Loucy (cell line): ENCODE measurements at regions not wholly inside any gene's neighbourhood (a gene's known extent, or its start where the extent isn't known, plus 50 kb on each side); places are given as distances from the start of the nearest gene placed in this dataset.
A peak's percentile ranks its signal among the peaks of the same experiment; 100 is the strongest.

Experiments
- H2AFZ ChIP-seq: fragments of 200-600 bp; sonication (generic); 2 replicates; pipeline ENCODE4 v1.6.0; 2016; ENCODE audit warnings: antibody characterized with exemption, mild to moderate bottlenecking, low read length, moderate library complexity
- H3F3A ChIP-seq: fragments of 200-600 bp; 2 replicates; pipeline ENCODE4 v1.6.0; 2016; ENCODE audit warnings: antibody characterized with exemption, low read depth, mild to moderate bottlenecking
- H3K27me3 ChIP-seq: fragments of 200-600 bp; sonication (generic); 2 replicates; pipeline ENCODE4 v1.6.1; 2014; ENCODE audit warnings: low read length, mild to moderate bottlenecking; ENCODE audit not compliant: insufficient read depth, poor library complexity, severe bottlenecking
- H3K36me3 ChIP-seq: fragments of 200-600 bp; sonication (generic); 2 replicates; pipeline ENCODE4 v1.6.1; 2016; ENCODE audit warnings: low read length; ENCODE audit not compliant: insufficient read depth
- H3K4me1 ChIP-seq: fragments of 200-600 bp; sonication (generic); 2 replicates; pipeline ENCODE4 v1.5.1; 2014; ENCODE audit warnings: low read length, mild to moderate bottlenecking; ENCODE audit not compliant: insufficient read depth, poor library complexity, severe bottlenecking
- H3K4me2 ChIP-seq: fragments of 200-600 bp; sonication (generic); 2 replicates; pipeline ENCODE4 v1.6.0; 2014; ENCODE audit warnings: antibody characterized with exemption, low read length, low read depth, mild to moderate bottlenecking; ENCODE audit not compliant: poor library complexity, severe bottlenecking
- H3K4me3 ChIP-seq: fragments of 200-600 bp; sonication (generic); 2 replicates; pipeline ENCODE4 v1.5.1; 2014; ENCODE audit warnings: low read length, mild to moderate bottlenecking, mixed read lengths; ENCODE audit not compliant: poor library complexity, severe bottlenecking
- H3K79me2 ChIP-seq: fragments of 200-600 bp; sonication (generic); 2 replicates; pipeline ENCODE4 v1.6.1; 2014; ENCODE audit warnings: low read length; ENCODE audit not compliant: insufficient read depth
- H3K9ac ChIP-seq: fragments of 200-600 bp; sonication (generic); 2 replicates; pipeline ENCODE4 v1.6.0; 2014; ENCODE audit warnings: mild to moderate bottlenecking, low read depth, low read length, moderate library complexity; ENCODE audit not compliant: poor library complexity, severe bottlenecking
- H3K9me2 ChIP-seq: fragments of 200-600 bp; sonication (generic); replicated peaks from 2 replicates; pipeline ENCODE4 v1.6.1; 2016; ENCODE audit warnings: low read depth, low read length, mixed read lengths
- H3K9me3 ChIP-seq: fragments of 200-600 bp; sonication (generic); 2 replicates; pipeline ENCODE4 v1.6.1; 2014; ENCODE audit warnings: mild to moderate bottlenecking, antibody characterized with exemption, low read length, low read depth; ENCODE audit not compliant: insufficient read depth
- H4K20me1 ChIP-seq: fragments of 200-600 bp; sonication (generic); 2 replicates; pipeline ENCODE4 v1.6.0; 2014; ENCODE audit warnings: antibody characterized with exemption, low read length, mild to moderate bottlenecking; ENCODE audit not compliant: insufficient read depth, poor library complexity, severe bottlenecking
- EZH2phosphoT487 ChIP-seq: fragments of 200-600 bp; IDR thresholded peaks from 2 replicates; pipeline ENCODE4 v1.6.1; 2018; ENCODE audit warnings: antibody characterized with exemption, mild to moderate bottlenecking, moderate library complexity, borderline replicate concordance
- TF ChIP-seq, protein P1 (sequence below): fragments of 200-600 bp; sonication (generic); conservative IDR thresholded peaks from 2 replicates; pipeline ENCODE4 v1.5.1; 2014; ENCODE audit warnings: mild to moderate bottlenecking, antibody characterized with exemption, low read length

DNA sequence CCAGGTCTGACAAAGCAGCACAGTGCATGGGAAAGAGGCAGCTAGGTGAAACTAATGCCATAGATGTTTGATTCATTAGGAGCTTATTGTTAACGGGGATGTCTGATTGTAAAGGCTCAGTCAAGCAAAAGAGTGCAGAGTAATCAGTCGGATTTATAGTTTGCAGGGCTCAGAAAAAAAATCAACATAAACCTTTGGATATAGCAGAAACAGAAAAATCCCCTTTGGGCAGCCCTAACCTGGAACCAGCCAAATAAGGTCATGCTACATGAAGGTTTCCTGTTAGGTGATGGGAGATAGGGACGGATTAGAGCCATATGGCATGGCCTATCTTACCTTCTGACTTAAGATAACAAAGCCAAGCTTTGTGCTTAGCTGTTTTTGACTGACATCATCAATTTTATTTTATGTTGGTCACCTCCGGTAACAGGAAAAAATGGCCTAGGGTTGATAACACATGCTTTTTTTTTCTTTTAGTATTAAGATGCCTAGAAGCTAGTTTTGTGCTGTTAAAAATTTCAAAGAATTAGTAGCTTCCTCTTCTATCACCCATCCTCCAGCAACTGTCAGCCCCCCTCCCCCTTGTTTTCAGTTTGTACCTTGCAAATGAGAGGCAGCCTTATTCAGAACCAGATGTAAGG, 60.7 kb upstream of the ZEB2 start:
- Histone ChIP-seq H3K9me3 (no peaks in the 10 kb centered on the region), H3F3A (no peaks in the 10 kb centered on the region), H3K4me3 (peak overlapping the region; percentile 51), H3K27me3 (no peaks in the 10 kb centered on the region), H3K36me3 (no peaks in the 10 kb centered on the region), H4K20me1 (no peaks in the 10 kb centered on the region), H3K79me2 (no peaks in the 10 kb centered on the region), H2AFZ (peak overlapping the region; percentile 43), H3K4me2 (peak overlapping the region; percentile 80), H3K4me1 (peaks cover 46% of the 10 kb centered on the region), H3K9me2 (no peaks in the 10 kb centered on the region), H3K9ac (peak overlapping the region; percentile 68)
- no peak for TF ChIP-seq EZH2phosphoT487
- TF ChIP-seq, protein P1, sequence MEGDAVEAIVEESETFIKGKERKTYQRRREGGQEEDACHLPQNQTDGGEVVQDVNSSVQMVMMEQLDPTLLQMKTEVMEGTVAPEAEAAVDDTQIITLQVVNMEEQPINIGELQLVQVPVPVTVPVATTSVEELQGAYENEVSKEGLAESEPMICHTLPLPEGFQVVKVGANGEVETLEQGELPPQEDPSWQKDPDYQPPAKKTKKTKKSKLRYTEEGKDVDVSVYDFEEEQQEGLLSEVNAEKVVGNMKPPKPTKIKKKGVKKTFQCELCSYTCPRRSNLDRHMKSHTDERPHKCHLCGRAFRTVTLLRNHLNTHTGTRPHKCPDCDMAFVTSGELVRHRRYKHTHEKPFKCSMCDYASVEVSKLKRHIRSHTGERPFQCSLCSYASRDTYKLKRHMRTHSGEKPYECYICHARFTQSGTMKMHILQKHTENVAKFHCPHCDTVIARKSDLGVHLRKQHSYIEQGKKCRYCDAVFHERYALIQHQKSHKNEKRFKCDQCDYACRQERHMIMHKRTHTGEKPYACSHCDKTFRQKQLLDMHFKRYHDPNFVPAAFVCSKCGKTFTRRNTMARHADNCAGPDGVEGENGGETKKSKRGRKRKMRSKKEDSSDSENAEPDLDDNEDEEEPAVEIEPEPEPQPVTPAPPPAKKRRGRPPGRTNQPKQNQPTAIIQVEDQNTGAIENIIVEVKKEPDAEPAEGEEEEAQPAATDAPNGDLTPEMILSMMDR = no peak

DNA sequence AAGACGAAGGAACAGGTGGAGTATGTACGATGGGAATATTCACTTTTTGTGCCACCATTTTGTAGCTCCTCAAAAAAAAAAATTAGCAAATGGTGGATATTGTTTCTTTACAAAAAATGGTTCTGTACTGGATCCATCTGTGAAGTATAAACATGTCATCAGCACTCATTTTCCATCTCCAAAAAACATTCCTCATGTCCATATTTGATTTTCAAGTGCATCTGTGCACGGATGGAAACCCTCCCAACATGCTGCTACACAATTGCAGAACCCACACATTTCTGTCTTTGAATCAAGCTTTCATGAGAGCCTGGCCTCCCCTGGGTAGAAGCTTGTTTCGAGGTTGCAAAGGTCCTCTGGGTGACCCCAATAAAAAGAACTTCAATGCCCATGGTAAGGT, 59.6 kb upstream of the ZEB2 start:
- no peaks in the 10 kb centered on the region for H4K20me1 ChIP-seq
- H2AFZ ChIP-seq = 0 out of 2 replicates have a peak overlapping the region, but pooled peaks have one; percentile 22
- TF ChIP-seq, protein P1 = no peak
- TF ChIP-seq EZH2phosphoT487 = no peak
- H3F3A ChIP-seq = no peaks in the 10 kb centered on the region
- no peak overlapping the region for H3K4me3 ChIP-seq
- no peaks in the 10 kb centered on the region for H3K9me3 ChIP-seq
- peak overlapping the region; percentile 80 for H3K4me2 ChIP-seq
- H3K36me3 ChIP-seq = no peaks in the 10 kb centered on the region
- no peak overlapping the region for H3K9ac ChIP-seq
- no peaks in the 10 kb centered on the region for H3K27me3 ChIP-seq
- peaks cover 46% of the 10 kb centered on the region for H3K4me1 ChIP-seq
- H3K9me2 ChIP-seq = no peaks in the 10 kb centered on the region
- H3K79me2 ChIP-seq = no peaks in the 10 kb centered on the region

DNA sequence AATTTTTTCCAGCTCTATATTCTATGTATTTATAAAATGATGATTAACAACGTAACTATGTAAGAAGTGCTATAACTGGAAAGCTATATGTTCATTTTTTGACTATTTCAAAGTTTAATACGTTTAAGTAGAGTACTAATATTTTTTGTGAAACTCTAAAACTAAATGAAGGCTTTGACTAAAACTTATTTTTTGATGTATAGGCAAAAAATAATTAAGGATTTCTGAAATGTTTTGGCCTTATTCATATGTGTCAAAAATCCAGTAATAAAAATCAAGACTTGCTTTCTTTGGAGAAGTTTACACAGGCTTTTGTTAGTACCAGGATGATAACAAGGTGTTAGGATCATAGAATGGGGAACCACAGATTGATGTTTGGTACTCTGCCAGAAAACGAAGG, 58.2 kb upstream of the ZEB2 start:
- peaks cover 38% of the 10 kb centered on the region for H3K4me1 ChIP-seq
- H3K36me3 ChIP-seq = no peaks in the 10 kb centered on the region
- no peaks in the 10 kb centered on the region for H3K9me2 ChIP-seq
- no peak overlapping the region for H2AFZ ChIP-seq
- no peak overlapping the region for H3K9ac ChIP-seq
- H3K9me3 ChIP-seq = no peaks in the 10 kb centered on the region
- no peak for TF ChIP-seq EZH2phosphoT487
- TF ChIP-seq, protein P1 = no peak
- no peak overlapping the region for H3K4me2 ChIP-seq
- no peaks in the 10 kb centered on the region for H4K20me1 ChIP-seq
- H3F3A ChIP-seq = no peaks in the 10 kb centered on the region
- H3K79me2 ChIP-seq = no peaks in the 10 kb centered on the region
- no peaks in the 10 kb centered on the region for H3K27me3 ChIP-seq
- H3K4me3 ChIP-seq = no peak overlapping the region
